K562 (cell line): ENCODE measurements at regions not wholly inside any gene's neighbourhood (a gene's known extent, or its start where the extent isn't known, plus 50 kb on each side); places are given as distances from the start of the nearest gene placed in this dataset.

Experiments
- CCAR2 ChIP-seq: fragments of 200-400 bp; formaldehyde crosslinking; IDR thresholded peaks from 2 replicates; pipeline ENCODE4 v1.6.1; 2017; ENCODE audit warnings: mild to moderate bottlenecking, low read depth, low read length
- IRF2 ChIP-seq: sonication (generic); formaldehyde crosslinking; IDR thresholded peaks from 2 replicates; pipeline ENCODE4 v1.8.1; 2022; ENCODE audit warnings: mild to moderate bottlenecking, missing genetic modification reagents
- MEIS2 ChIP-seq: fragments of 450-650 bp; IDR thresholded peaks from 2 replicates; pipeline ENCODE4 v1.6.1; 2014; ENCODE audit warnings: mild to moderate bottlenecking; ENCODE audit not compliant: partially characterized antibody
- NFIC ChIP-seq: fragments of 450-650 bp; IDR thresholded peaks from 2 replicates; pipeline ENCODE4 v1.6.1; 2017; ENCODE audit warnings: mild to moderate bottlenecking, inconsistent platforms
- OTX1 ChIP-seq: fragments of 450-650 bp; formaldehyde crosslinking; IDR thresholded peaks from 2 replicates; pipeline ENCODE4 v1.4.0; 2022; ENCODE audit warnings: mild to moderate bottlenecking
- SLC30A9 ChIP-seq: fragments of 250-450 bp; sonication (Bioruptor Pico); IDR thresholded peaks from 2 replicates; pipeline ENCODE4 v1.8.0; 2022; ENCODE audit warnings: mild to moderate bottlenecking, moderate library complexity
- TBP ChIP-seq: optimal IDR thresholded peaks from 2 replicates; pipeline ENCODE3; 2011; ENCODE audit warnings: low read depth, low read length, improper control_type of control experiment
- ZBTB7A ChIP-seq: IDR thresholded peaks from 2 replicates; pipeline ENCODE4 v1.6.1; 2011; ENCODE audit warnings: low read depth, mild to moderate bottlenecking, low read length, moderate library complexity, borderline replicate concordance; ENCODE audit not compliant: control insufficient read depth
- ZNF174 ChIP-seq: fragments of 250-450 bp; sonication (Bioruptor Pico); IDR thresholded peaks from 2 replicates; pipeline ENCODE4 v1.4.0; 2020; ENCODE audit warnings: mild to moderate bottlenecking
- ZNF77 ChIP-seq: fragments of 250-450 bp; sonication (Bioruptor Pico); IDR thresholded peaks from 2 replicates; pipeline ENCODE4 v1.5.0; 2020
- ZNF785 ChIP-seq: fragments of 250-450 bp; sonication (Bioruptor Pico); IDR thresholded peaks from 2 replicates; pipeline ENCODE4 v1.4.0; 2020; ENCODE audit warnings: mild to moderate bottlenecking
- ZNF830 ChIP-seq: fragments of 250-450 bp; sonication (Bioruptor Pico); IDR thresholded peaks from 2 replicates; pipeline ENCODE4 v1.5.0; 2021; ENCODE audit warnings: mild to moderate bottlenecking
- TF ChIP-seq, protein P1 (sequence below), 2 experiments: IDR thresholded peaks; 2 replicates each; pipeline ENCODE4 v1.6.1; 2011; ENCODE audit warnings: borderline replicate concordance in 1 of 2, control low read depth in 1 of 2, low read depth in 1 of 2, low read length in 1 of 2, mild to moderate bottlenecking in 1 of 2, mixed read lengths in 1 of 2, moderate library complexity in 1 of 2; ENCODE audit not compliant: insufficient read depth in 1 of 2, insufficient read length in 1 of 2, poor library complexity in 1 of 2, severe bottlenecking in 1 of 2; ENCODE audit errors: extremely low read depth in 1 of 2
- TF ChIP-seq, protein P2 (sequence below): fragments of 450-650 bp; IDR thresholded peaks from 2 replicates; pipeline ENCODE4 v1.6.1; 2016; ENCODE audit warnings: mild to moderate bottlenecking, moderate library complexity
- TF ChIP-seq, protein P3 (sequence below): fragments of 450-650 bp; formaldehyde crosslinking; IDR thresholded peaks from 2 replicates; pipeline ENCODE4 v1.4.0; 2020; ENCODE audit warnings: mild to moderate bottlenecking, moderate library complexity

DNA sequence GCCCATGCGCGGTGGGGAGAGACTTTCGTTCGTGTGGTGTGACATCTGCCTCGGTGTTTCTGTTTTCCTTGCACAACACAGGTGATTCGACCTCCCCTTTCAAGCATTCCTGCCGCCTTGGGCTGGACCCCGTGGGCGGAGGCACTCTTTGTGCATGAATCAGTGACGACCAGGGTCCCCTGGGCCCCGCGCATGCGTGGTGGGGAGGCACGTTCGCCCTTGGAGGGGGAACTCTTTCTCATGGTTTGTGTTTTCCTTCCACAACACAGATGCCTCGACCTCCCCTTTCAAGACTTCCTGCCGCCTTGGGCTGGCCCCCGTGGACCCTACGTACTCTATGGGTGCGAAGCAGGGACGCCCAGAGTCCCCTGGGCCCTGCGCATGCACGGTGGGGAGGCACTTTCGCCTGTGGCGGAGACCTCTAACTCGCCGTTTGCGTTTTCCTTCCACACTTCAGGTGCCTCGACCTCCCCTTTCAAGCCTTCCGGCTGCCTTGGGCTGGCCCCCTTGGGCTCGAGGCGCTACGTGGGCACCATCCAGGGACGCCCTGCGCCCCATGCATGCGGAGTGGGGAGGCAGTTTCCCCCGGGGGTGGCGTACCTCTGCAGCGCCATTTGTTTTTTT lies 340.9 kb downstream of the ALG10 start (continued):
- TF ChIP-seq, protein P1, sequence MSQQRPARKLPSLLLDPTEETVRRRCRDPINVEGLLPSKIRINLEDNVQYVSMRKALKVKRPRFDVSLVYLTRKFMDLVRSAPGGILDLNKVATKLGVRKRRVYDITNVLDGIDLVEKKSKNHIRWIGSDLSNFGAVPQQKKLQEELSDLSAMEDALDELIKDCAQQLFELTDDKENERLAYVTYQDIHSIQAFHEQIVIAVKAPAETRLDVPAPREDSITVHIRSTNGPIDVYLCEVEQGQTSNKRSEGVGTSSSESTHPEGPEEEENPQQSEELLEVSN (IDR thresholded peaks at IDR 0.05; ENCODE audit: borderline replicate concordance in 1 of 2, extremely low read depth in 1 of 2, insufficient read depth in 1 of 2, insufficient read length in 1 of 2, low read depth in 1 of 2, low read length in 1 of 2, poor library complexity in 1 of 2, severe bottlenecking in 1 of 2) = peak in 1 of 2 experiments; percentile 20
- TF ChIP-seq ZNF77 (no peak), ZNF830 (no peak), ZBTB7A (0 out of 2 replicates have a peak, but pooled peaks have one; percentile 28), MEIS2 (peak; percentile 32), TBP (no peak), CCAR2 (no peak), ZNF785 (CRISPR knock-in tag) (no peak), OTX1 (CRISPR knock-in tag) (no peak), ZNF174 (CRISPR knock-in tag) (no peak), IRF2 (CRISPR knock-in tag) (no peak), NFIC (no peak), SLC30A9 (CRISPR knock-in tag) (no peak)
- TF ChIP-seq, protein P2, sequence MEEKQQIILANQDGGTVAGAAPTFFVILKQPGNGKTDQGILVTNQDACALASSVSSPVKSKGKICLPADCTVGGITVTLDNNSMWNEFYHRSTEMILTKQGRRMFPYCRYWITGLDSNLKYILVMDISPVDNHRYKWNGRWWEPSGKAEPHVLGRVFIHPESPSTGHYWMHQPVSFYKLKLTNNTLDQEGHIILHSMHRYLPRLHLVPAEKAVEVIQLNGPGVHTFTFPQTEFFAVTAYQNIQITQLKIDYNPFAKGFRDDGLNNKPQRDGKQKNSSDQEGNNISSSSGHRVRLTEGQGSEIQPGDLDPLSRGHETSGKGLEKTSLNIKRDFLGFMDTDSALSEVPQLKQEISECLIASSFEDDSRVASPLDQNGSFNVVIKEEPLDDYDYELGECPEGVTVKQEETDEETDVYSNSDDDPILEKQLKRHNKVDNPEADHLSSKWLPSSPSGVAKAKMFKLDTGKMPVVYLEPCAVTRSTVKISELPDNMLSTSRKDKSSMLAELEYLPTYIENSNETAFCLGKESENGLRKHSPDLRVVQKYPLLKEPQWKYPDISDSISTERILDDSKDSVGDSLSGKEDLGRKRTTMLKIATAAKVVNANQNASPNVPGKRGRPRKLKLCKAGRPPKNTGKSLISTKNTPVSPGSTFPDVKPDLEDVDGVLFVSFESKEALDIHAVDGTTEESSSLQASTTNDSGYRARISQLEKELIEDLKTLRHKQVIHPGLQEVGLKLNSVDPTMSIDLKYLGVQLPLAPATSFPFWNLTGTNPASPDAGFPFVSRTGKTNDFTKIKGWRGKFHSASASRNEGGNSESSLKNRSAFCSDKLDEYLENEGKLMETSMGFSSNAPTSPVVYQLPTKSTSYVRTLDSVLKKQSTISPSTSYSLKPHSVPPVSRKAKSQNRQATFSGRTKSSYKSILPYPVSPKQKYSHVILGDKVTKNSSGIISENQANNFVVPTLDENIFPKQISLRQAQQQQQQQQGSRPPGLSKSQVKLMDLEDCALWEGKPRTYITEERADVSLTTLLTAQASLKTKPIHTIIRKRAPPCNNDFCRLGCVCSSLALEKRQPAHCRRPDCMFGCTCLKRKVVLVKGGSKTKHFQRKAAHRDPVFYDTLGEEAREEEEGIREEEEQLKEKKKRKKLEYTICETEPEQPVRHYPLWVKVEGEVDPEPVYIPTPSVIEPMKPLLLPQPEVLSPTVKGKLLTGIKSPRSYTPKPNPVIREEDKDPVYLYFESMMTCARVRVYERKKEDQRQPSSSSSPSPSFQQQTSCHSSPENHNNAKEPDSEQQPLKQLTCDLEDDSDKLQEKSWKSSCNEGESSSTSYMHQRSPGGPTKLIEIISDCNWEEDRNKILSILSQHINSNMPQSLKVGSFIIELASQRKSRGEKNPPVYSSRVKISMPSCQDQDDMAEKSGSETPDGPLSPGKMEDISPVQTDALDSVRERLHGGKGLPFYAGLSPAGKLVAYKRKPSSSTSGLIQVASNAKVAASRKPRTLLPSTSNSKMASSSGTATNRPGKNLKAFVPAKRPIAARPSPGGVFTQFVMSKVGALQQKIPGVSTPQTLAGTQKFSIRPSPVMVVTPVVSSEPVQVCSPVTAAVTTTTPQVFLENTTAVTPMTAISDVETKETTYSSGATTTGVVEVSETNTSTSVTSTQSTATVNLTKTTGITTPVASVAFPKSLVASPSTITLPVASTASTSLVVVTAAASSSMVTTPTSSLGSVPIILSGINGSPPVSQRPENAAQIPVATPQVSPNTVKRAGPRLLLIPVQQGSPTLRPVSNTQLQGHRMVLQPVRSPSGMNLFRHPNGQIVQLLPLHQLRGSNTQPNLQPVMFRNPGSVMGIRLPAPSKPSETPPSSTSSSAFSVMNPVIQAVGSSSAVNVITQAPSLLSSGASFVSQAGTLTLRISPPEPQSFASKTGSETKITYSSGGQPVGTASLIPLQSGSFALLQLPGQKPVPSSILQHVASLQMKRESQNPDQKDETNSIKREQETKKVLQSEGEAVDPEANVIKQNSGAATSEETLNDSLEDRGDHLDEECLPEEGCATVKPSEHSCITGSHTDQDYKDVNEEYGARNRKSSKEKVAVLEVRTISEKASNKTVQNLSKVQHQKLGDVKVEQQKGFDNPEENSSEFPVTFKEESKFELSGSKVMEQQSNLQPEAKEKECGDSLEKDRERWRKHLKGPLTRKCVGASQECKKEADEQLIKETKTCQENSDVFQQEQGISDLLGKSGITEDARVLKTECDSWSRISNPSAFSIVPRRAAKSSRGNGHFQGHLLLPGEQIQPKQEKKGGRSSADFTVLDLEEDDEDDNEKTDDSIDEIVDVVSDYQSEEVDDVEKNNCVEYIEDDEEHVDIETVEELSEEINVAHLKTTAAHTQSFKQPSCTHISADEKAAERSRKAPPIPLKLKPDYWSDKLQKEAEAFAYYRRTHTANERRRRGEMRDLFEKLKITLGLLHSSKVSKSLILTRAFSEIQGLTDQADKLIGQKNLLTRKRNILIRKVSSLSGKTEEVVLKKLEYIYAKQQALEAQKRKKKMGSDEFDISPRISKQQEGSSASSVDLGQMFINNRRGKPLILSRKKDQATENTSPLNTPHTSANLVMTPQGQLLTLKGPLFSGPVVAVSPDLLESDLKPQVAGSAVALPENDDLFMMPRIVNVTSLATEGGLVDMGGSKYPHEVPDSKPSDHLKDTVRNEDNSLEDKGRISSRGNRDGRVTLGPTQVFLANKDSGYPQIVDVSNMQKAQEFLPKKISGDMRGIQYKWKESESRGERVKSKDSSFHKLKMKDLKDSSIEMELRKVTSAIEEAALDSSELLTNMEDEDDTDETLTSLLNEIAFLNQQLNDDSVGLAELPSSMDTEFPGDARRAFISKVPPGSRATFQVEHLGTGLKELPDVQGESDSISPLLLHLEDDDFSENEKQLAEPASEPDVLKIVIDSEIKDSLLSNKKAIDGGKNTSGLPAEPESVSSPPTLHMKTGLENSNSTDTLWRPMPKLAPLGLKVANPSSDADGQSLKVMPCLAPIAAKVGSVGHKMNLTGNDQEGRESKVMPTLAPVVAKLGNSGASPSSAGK = peak; percentile 29; the same call in 1 of the 2 replicates
- TF ChIP-seq, protein P3, sequence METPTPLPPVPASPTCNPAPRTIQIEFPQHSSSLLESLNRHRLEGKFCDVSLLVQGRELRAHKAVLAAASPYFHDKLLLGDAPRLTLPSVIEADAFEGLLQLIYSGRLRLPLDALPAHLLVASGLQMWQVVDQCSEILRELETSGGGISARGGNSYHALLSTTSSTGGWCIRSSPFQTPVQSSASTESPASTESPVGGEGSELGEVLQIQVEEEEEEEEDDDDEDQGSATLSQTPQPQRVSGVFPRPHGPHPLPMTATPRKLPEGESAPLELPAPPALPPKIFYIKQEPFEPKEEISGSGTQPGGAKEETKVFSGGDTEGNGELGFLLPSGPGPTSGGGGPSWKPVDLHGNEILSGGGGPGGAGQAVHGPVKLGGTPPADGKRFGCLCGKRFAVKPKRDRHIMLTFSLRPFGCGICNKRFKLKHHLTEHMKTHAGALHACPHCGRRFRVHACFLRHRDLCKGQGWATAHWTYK (CRISPR knock-in tag) = no peak
